PC-9 (cell line): ENCODE measurements at regions not wholly inside any gene's neighbourhood (a gene's known extent, or its start where the extent isn't known, plus 50 kb on each side); places are given as distances from the start of the nearest gene placed in this dataset.
"Not testable (repeated sequence)": the region's sequence is repeated elsewhere in the genome, so short reads cannot be mapped to it uniquely, and the experiment has no call there.

Experiments
- BruUV-seq: library from RNA; stranded (reverse); fragments of 400-500 nt; replicated peaks from 2 replicates; lab custom pipeline; 2021; lab: Mats Ljungman, UMichigan
- CTCF ChIA-PET: fragments of 300-600 bp; sonication (Branson Sonifier 250); formaldehyde crosslinking; loops from one replicate; lab custom pipeline; 2022; ENCODE audit warnings: antibody characterized with exemption; lab: Charles Lee
- POLR2A ChIA-PET: fragments of 300-600 bp; sonication (Branson Sonifier 250); formaldehyde crosslinking; loops from one replicate; lab custom pipeline; 2022; ENCODE audit warnings: antibody characterized with exemption; ENCODE audit not compliant: unreplicated experiment; lab: Charles Lee
- DNase-seq, 2 experiments: peaks; one replicate each; pipeline versions ENCODE4 v3.0.0 to v3.0.0-alpha.2; 2015 to 2022; ENCODE audit warnings: mixed read lengths in 1 of 2
- H2AFZ ChIP-seq: fragments of 200-600 bp; sonication (generic); 2 replicates; pipeline ENCODE4 v1.8.1; 2017; ENCODE audit warnings: antibody characterized with exemption
- H3F3A ChIP-seq: fragments of 200-600 bp; sonication (generic); 2 replicates; pipeline ENCODE4 v1.8.1; 2017; ENCODE audit warnings: antibody characterized with exemption, mild to moderate bottlenecking, low read depth; ENCODE audit not compliant: insufficient read depth
- H3K27ac ChIP-seq: fragments of 200-600 bp; sonication (generic); 2 replicates; pipeline ENCODE4 v1.6.1; 2016; ENCODE audit warnings: mixed run types
- H3K27me3 ChIP-seq: fragments of 200-600 bp; sonication (generic); 2 replicates; pipeline ENCODE4 v1.6.1; 2016; ENCODE audit warnings: low read depth, mixed run types; ENCODE audit not compliant: insufficient read depth
- H3K36me3 ChIP-seq: fragments of 200-600 bp; sonication (generic); 2 replicates; pipeline ENCODE4 v1.6.1; 2016; ENCODE audit warnings: low read depth, mixed run types
- H3K4me1 ChIP-seq: fragments of 200-600 bp; sonication (generic); replicated peaks from 2 replicates; pipeline ENCODE4 v1.6.1; 2016; ENCODE audit warnings: mixed run types; ENCODE audit not compliant: insufficient read depth
- H3K4me2 ChIP-seq: fragments of 200-600 bp; sonication (generic); 2 replicates; pipeline ENCODE4 v1.6.1; 2017; ENCODE audit warnings: mixed run types
- H3K4me3 ChIP-seq: fragments of 200-600 bp; sonication (generic); 2 replicates; pipeline ENCODE4 v1.6.1; 2016; ENCODE audit warnings: mixed run types
- H3K79me2 ChIP-seq: fragments of 200-600 bp; sonication (generic); 2 replicates; pipeline ENCODE4 v1.6.1; 2017; ENCODE audit warnings: low read depth, mixed run types
- H3K9me2 ChIP-seq: fragments of 200-600 bp; sonication (generic); 2 replicates; pipeline ENCODE4 v1.8.1; 2017; ENCODE audit warnings: mild to moderate bottlenecking; ENCODE audit not compliant: insufficient read depth
- H3K9me3 ChIP-seq: fragments of 200-600 bp; sonication (generic); 2 replicates; pipeline ENCODE4 v1.8.1; 2016; ENCODE audit warnings: low read depth; ENCODE audit not compliant: insufficient read depth
- H4K20me1 ChIP-seq: fragments of 200-600 bp; sonication (generic); 2 replicates; pipeline ENCODE4 v1.8.1; 2017; ENCODE audit not compliant: insufficient read depth
- EZH2 ChIP-seq: fragments of 200-600 bp; sonication (generic); IDR thresholded peaks from 2 replicates; pipeline ENCODE4 v1.8.0; 2017; ENCODE audit warnings: antibody characterized with exemption, low read depth
- intact Hi-C: fragments of 100-400 bp; cut with micrococcal nuclease; formaldehyde crosslinking; loops from one replicate; pipeline ENCODE4 v1.10.0; 2022; ENCODE audit not compliant: unreplicated experiment
- TF ChIP-seq, protein P1 (sequence below): fragments of 200-600 bp; sonication (generic); conservative IDR thresholded peaks from 2 replicates; pipeline ENCODE4 v1.6.1; 2017; ENCODE audit warnings: mixed run types, antibody characterized with exemption, mild to moderate bottlenecking, moderate library complexity

GRCh38 chr18:22601481-22601880 lies 183.8 kb upstream of the CTAGE1 start:
- Histone ChIP-seq H3K4me3 (no peak overlapping the region), H3K27ac (no peak overlapping the region), H3K9me3 (no peaks in the 10 kb centered on the region), H4K20me1 (no peaks in the 10 kb centered on the region), H3K4me2 (no peak overlapping the region), H3K79me2 (no peaks in the 10 kb centered on the region), H3F3A (no peaks in the 10 kb centered on the region), H2AFZ (no peak overlapping the region), H3K36me3 (no peaks in the 10 kb centered on the region), H3K27me3 (no peaks in the 10 kb centered on the region), H3K4me1 (no peaks in the 10 kb centered on the region), H3K9me2 (no peaks in the 10 kb centered on the region)
- CTCF ChIA-PET: no interaction called here
- POLR2A ChIA-PET: no interaction called here
- intact Hi-C loops: no loop called here
- TF ChIP-seq, protein P1, sequence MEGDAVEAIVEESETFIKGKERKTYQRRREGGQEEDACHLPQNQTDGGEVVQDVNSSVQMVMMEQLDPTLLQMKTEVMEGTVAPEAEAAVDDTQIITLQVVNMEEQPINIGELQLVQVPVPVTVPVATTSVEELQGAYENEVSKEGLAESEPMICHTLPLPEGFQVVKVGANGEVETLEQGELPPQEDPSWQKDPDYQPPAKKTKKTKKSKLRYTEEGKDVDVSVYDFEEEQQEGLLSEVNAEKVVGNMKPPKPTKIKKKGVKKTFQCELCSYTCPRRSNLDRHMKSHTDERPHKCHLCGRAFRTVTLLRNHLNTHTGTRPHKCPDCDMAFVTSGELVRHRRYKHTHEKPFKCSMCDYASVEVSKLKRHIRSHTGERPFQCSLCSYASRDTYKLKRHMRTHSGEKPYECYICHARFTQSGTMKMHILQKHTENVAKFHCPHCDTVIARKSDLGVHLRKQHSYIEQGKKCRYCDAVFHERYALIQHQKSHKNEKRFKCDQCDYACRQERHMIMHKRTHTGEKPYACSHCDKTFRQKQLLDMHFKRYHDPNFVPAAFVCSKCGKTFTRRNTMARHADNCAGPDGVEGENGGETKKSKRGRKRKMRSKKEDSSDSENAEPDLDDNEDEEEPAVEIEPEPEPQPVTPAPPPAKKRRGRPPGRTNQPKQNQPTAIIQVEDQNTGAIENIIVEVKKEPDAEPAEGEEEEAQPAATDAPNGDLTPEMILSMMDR: no peak
- TF ChIP-seq EZH2: no peak
- no TSS peak for BruUV-seq
- no peak for DNase-seq

GRCh38 chr18:22602456-22602855 lies 184.7 kb upstream of the CTAGE1 start:
- H3F3A ChIP-seq, H3K4me2 ChIP-seq, H3K36me3 ChIP-seq, H3K4me3 ChIP-seq, H3K9me3 ChIP-seq, H3K27me3 ChIP-seq, DNase-seq, H4K20me1 ChIP-seq, BruUV-seq, H2AFZ ChIP-seq, intact Hi-C loops, POLR2A ChIA-PET, H3K27ac ChIP-seq, H3K79me2 ChIP-seq, CTCF ChIA-PET, H3K4me1 ChIP-seq, H3K9me2 ChIP-seq: not testable (repeated sequence)

- POLR2A ChIA-PET: no interaction called here
Measured at GRCh38 chr18:22603902-22604301, 186.2 kb upstream of the CTAGE1 start.

DNA sequence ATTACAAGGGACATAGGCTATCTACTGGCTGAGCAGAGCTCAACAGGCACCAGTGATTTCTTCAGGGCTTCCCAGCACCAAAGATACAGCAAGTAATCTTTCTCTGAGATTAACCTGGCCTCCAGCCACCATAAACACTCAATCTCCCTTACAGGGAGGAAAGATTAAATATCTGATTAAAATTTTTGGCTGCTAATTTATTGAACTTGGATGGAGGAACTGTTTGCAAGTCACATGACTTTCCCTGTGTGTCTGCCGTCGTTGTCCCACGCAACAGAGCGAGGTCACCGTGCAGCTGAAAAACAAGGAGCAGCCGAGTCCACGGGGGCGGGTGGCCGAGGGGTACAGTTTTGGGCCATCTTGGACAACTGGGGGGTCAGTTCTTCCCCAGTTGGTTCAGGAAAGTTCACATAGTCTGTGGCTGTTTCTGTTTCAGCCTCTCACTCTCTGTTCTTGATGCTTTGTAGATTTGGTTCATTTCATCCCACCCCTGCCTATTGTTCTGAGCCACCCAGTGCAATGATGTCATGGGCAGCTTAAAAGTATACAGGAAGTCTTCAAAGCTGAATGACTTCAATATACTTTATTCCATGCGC lies 186.8 kb upstream of the CTAGE1 start:
- CTCF ChIA-PET: no interaction called here

More at GRCh38 chr18:22603902-22604301, 186.2 kb upstream of the CTAGE1 start:
- Histone ChIP-seq H4K20me1 (no peaks in the 10 kb centered on the region), H3K4me2 (no peak overlapping the region), H3K9me3 (no peaks in the 10 kb centered on the region), H3K79me2 (no peaks in the 10 kb centered on the region), H3K4me1 (no peaks in the 10 kb centered on the region), H3F3A (no peaks in the 10 kb centered on the region), H3K4me3 (no peak overlapping the region), H3K27me3 (no peaks in the 10 kb centered on the region), H3K36me3 (no peaks in the 10 kb centered on the region), H3K27ac (no peak overlapping the region), H3K9me2 (no peaks in the 10 kb centered on the region), H2AFZ (no peak overlapping the region)
- intact Hi-C loops: no loop called here
- TF ChIP-seq EZH2: no peak
- no TSS peak for BruUV-seq
- CTCF ChIA-PET: no interaction called here
- DNase-seq: no peak

More for the DNA sequence above, 186.8 kb upstream of the CTAGE1 start:
- BruUV-seq: no TSS peak
- no peaks in the 10 kb centered on the region for H3K79me2 ChIP-seq
- POLR2A ChIA-PET: no interaction called here
- H3K4me3 ChIP-seq: no peak overlapping the region
- no peak overlapping the region for H3K4me2 ChIP-seq
- no peak overlapping the region for H2AFZ ChIP-seq
- no peaks in the 10 kb centered on the region for H3K4me1 ChIP-seq
- H3F3A ChIP-seq: no peaks in the 10 kb centered on the region
- no peaks in the 10 kb centered on the region for H3K9me2 ChIP-seq
- DNase-seq: no peak
- H3K9me3 ChIP-seq: no peaks in the 10 kb centered on the region
- no peaks in the 10 kb centered on the region for H3K27me3 ChIP-seq
- intact Hi-C loops: no loop called here
- H3K36me3 ChIP-seq: no peaks in the 10 kb centered on the region
- H3K27ac ChIP-seq: no peak overlapping the region
- TF ChIP-seq EZH2: no peak
- TF ChIP-seq, protein P1: no peak
- no peaks in the 10 kb centered on the region for H4K20me1 ChIP-seq
